Fibroblast of skin of scalp (primary cell): ENCODE measurements at regions not wholly inside any gene's neighbourhood (a gene's known extent, or its start where the extent isn't known, plus 50 kb on each side); places are given as distances from the start of the nearest gene placed in this dataset.

Experiments used
- DNase-seq: peaks from one replicate; pipeline ENCODE4 v3.0.0-alpha.2; 2013

GRCh38 chr3:99094606-99095005, 193.1 kb upstream of the DCBLD2 start:
- no peak for DNase-seq

DNA sequence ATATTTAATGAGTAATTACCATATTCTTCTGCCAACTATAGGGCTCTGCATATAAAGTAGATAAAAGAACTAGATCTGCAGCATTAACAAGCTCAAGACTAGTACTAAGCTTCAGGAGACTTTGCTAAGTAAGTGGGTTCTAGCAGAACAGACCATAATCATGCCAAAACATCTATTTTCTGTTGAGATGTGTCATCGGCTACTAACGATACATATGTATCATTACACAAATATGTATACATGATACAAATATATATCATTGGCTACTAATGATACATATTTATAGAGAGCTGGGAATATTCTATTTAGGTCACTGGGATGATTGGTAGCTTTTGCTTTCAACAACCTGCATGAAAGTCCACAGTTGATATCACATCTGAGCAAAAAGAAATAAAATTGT, 185.8 kb upstream of the DCBLD2 start:
- no peak for DNase-seq

- peak; percentile 48 for DNase-seq
Observed at GRCh38 chr3:99084826-99085225, 183.3 kb upstream of the DCBLD2 start.

DNA sequence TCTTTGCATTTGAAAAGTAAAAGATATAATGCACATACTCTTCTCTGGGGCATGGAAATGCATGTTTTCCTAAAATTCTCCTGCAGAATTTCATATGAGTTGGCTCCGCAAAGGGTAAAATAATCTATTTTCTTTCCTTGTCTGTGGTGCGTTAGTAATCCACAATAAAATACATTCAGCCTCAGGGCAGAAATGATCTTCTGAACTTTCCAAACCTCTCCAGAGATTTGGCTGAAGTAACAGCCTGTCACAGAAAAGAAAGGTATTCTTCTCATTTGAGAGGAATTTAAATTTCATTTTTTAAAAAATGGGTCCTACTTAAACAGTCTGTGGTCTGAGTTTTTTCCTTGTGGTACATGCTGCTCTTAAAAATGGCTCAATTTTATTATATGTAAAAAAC, 182.7 kb upstream of the DCBLD2 start:
- no peak for DNase-seq

DNA sequence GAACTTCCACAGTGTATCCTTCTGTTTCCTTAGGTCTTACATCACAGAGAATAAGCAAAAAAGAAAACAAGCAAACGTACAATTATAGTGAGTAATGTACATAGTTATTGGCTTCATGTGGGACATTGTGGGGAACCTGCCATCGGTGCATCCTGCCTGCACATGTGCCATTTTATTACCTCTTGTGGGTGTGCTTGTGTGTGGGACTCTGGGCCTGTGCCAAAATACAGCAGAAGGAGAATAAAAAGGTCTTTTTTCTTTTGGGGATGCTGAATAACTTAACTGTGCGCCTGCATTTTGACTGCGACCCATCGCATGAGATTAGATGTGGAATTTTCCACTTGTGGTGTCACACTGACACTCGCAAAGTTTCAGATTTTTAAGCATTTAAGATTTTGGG, 169.6 kb upstream of the DCBLD2 start:
- no peak for DNase-seq

DNA sequence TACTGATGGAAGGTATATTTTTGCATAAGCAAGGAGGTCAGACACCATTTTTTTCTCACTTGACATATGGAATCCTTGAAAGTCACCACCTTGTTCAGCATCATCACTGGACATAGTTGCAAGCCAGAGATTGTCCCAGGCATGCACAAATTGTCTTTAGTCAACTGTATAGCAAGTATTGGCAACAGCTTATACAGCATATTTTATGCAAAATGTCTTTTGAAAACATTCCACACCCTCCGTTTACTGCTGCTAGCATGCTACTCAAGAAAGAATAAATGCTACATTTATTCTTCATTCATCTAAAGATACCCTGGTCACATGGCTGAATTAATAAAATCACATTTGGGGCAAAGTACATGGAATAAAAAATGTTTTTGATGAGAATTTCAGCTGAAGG, 168.5 kb upstream of the DCBLD2 start:
- no peak for DNase-seq

- DNase-seq, result no peak
Observed at GRCh38 chr3:99066863-99067262, 165.4 kb upstream of the DCBLD2 start.

DNA sequence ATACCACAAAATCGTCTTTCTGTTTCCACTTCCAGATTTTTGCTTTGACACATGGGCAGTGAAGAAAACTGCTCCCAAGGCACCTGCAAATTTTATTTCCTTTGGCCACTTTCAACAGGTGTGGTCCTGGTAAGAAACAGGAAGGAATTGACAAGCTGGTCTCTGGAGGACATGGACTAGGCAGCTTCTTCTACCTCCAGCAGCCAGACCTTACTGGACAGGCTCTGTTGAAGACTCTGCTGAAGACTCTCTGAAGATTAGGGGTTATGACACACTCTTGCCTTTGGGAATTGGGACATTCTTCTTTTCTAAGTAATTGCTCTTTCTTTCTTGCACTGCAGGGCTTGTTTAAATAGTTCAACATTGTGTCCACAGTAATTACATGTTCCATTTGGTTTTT, 147.7 kb upstream of the DCBLD2 start:
- peak; percentile 8 for DNase-seq

GRCh38 chr3:99041747-99042146, 140.3 kb upstream of the DCBLD2 start:
- DNase-seq, result no peak

GRCh38 chr3:99031778-99032177, 130.3 kb upstream of the DCBLD2 start:
- DNase-seq, result no peak

DNA sequence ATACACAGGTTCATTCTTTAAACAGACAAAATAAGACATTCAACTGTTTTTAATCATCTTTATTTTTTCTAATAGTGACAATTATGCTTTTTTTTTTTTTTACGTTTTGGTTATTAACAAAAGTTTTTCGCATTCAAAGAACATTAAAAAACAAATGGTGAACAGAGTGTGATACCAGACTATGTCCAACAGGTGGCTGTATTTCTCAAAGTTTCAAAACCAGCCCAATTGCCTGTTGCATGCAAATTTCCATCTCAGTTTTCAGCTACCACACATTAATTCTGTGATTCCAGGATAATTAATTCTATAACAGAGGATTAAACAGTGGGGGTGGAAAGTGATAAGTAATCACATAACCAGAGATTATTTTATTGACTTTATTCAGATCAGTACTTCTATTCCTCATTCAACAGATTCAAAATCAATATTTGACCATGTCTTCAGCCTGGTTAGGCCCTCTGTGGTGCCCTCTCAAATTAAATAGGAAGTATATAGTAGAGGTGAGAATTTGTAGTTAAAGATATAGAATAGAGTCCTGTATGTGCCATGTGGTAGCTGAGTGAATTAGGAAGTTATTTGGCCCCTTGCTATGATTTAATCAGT, 122.2 kb upstream of the DCBLD2 start:
- peak; percentile 66 for DNase-seq

DNA sequence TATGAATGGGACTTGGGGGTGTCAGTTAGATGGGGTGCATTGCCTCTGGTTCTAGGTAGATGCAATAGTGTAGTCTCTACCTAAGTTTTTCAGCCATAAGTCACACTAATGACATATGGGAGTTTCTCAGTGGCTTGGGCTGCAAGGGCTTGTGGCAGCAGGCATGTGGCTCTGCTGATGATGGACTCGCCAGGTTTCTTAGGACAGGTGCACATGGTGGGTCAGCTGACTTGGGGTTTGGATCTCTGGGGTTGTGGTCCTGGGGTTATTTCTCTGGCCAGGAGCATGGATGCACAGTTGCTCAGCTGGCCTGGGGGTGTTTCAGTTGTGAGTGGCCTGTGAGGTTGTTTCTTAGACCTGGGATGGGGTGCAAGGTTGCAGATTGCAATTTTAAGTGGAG, 120.0 kb upstream of the DCBLD2 start:
- DNase-seq, result no peak

DNA sequence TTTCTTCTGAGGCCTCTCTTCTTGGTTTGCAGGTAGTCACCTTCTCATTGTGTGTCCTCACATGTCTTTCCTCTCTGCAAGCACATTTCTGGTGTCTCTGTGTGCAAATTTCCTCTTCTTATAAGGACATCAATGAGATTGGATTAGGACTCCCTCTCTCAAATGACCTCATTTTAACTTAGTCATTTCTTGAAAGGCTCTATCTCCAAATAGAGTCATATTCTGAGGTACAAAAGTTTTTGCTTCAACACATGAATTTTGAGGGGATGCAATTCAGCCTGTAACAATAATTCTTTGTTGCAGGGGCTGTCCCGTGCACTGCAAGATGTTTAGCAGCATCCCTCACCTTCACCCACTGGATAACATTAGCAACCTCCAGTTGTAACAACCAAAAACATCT, 115.0 kb upstream of the DCBLD2 start:
- no peak for DNase-seq

DNA sequence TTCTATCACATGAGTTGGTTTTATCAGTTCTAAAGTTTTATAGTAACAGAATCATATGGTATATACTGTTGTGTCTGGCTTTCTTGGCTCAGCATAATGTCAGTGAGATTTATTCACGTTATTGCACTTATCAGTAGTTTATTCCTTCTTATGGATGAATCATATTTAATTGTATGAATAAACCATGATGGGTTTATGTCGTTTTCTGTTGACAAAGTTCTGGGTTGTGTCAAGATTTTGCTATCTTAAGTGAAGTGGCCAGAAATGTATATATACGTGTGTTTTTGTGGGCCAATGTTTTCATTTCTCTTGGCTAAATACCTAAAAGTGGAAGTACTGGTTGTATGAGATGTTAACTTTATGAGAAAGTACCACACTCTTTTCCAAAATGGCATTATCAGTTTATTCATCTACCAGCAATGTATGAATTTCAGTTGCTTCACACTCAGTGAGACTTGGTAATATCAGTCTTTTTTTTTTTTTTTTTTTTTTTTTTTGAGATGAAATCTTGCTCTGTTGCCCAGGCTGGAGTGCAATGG, 112.4 kb upstream of the DCBLD2 start:
- no peak for DNase-seq

GRCh38 chr3:99013077-99013476, 111.6 kb upstream of the DCBLD2 start:
- DNase-seq, result no peak

GRCh38 chr3:99012051-99012450, 110.6 kb upstream of the DCBLD2 start:
- DNase-seq, result peak; percentile 33

DNA sequence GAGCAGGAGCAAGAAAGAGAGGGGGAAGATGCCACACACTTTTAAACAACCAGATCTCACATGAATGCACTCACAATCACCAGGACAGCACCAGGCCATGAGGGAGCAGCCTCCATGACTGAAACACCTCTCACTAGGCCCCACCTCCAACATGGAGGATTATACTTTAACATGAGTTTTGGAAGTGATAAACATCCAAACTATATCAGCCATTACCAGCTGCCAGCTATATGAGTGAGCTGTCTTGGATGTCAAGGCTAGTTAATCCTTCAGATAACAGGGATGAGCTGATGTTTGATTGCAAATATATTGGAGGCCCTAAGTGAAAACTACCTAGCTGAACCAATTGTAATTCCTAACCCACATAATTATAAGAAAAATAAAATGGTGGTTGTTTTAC, 108.4 kb upstream of the DCBLD2 start:
- no peak for DNase-seq

DNA sequence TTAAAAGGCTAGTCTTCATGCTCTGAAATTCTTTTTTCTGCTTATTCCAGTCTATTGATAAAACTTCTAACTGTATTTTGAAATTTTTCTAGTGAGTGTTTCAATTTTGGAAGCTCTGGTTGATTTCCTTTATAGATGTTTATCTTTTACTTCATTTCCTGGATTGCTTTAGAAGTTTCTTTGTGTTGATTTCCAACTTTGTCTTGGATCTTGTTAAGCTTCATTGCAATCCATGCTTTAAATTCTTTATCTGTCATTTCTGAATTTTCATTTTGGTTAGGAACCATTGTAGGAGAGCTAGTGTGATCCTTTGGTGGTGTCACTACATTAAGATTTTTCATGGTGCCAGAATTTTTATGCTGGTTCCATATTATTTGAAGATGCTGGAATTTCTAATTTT, 105.2 kb upstream of the DCBLD2 start:
- DNase-seq, result no peak

GRCh38 chr3:98999675-99000074, 98.2 kb upstream of the DCBLD2 start:
- no peak for DNase-seq

DNA sequence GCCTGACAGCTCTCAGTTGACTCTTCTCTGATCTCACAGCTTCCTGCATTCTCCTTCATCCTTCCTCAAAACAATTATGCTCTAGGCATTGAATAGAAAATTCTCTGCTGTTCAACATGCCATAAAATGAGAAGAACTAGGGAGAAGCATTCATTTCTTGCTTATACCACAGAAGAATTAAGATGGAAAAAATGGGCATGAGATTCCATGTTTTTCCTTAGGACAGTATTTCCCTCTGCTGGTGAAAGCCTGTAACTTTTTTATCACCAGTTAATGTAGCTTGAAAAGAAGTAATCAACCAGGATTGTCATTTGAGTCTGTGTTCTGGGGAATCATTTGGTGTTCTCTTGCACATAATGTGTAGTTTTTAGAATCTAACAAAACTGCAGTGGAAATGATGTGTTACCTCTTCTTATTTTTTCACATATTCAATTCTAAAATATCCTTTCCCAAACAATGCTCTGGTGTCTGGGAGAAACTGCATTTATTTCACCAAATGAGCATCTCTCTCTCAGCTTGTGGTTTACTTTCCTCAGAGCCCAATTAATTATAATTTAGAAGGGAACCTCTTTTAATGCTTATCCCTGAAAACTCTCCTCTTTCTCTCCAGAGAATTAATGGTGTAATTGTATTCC, 92.8 kb upstream of the DCBLD2 start:
- peak; percentile 72 for DNase-seq

GRCh38 chr3:98991393-98991792, 89.9 kb upstream of the DCBLD2 start:
- no peak for DNase-seq

- no peak for DNase-seq
Observed at GRCh38 chr3:98990657-98991056, 89.2 kb upstream of the DCBLD2 start.

GRCh38 chr3:98986073-98986472, 84.6 kb upstream of the DCBLD2 start:
- peak; percentile 79 for DNase-seq

GRCh38 chr3:98985431-98985830, 83.9 kb upstream of the DCBLD2 start:
- no peak for DNase-seq

DNA sequence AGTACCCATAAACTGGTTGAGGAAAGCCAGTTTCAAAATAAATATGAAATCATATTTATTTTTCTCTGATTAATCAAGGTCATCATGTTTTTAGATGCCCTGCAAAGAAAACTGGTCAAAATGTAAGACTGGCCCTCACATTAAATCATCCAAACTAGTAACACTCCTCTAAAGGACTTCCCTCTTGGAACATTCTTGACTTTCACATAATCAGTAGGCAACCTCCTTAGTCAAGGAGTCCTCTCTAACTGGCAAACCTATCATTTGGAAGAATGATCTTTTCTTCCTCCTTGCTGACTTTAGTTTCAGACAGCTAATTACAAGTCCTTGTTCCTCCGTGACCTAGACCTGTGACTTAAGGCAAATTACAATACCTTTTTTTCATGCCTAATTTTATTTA, 82.5 kb upstream of the DCBLD2 start:
- DNase-seq, result no peak
